GM19463 (cell line): ENCODE measurements at regions not wholly inside any gene's neighbourhood (a gene's known extent, or its start where the extent isn't known, plus 50 kb on each side); places are given as distances from the start of the nearest gene placed in this dataset.
"Not testable (repeated sequence)": the region's sequence is repeated elsewhere in the genome, so short reads cannot be mapped to it uniquely, and the experiment has no call there.

Experiments used
- ATAC-seq: cut with Tn5 transposase; IDR thresholded peaks from one replicate; pipeline ENCODE4 v1.9.1; 2021; ENCODE audit warnings: mild to moderate bottlenecking, moderate library complexity; ENCODE audit not compliant: unreplicated experiment

DNA sequence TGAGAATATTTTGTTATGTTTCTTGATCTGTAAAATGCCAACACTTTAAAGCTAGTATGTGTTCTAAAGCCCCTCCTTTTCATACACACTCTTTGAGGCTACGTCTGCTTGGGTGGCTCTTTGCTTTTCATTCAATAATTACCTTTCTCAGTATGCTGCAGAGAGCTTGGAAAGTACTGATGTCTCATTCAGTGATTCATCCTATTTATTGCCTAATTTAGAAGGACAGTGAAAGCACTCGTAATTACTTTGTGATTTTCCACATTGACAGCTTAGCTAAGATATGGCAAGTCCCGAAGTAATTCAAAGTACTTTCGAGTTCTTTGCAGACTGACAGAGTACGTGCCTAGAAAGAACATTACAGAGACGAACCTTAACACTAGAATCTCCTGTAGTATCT lies 57.2 kb downstream of the BMP15 start:
- ATAC-seq, result no peak

DNA sequence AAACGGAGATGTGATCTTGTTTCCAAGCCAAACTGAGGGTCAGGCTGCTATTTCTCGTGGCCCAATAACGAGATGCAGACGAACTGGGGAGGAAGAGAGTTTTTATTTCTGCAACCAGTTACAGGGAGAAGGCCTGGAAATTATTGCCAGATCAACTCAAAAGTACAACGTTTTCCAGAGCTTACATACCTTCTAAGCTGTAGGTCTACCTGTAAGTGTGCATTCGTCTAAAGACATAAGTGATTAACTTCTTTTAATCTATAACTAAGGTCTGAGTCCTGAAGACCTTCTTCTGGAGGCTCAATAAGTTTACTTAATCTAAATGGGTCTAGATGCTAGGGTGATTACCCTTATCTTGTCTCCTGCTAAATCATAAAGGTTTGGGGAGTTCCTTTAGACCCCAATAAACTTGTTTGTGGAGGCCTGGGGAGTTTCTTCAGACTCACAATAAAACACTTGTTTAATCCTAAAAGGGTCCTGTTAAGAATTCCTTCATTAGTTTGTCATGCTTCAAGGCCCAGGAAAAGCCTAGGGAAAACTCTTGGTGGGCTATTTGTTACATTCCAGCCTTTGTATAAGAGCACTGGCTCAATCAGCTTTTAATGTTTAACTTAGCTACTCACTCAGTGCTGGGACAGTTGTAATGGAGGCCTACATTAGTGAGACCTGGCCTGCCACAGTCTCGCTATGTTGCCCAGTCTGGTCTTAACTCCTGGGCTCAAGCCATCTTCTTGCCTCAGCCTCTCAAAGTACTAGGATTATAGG lies 58.5 kb downstream of the BMP15 start:
- not testable (repeated sequence) for ATAC-seq

DNA sequence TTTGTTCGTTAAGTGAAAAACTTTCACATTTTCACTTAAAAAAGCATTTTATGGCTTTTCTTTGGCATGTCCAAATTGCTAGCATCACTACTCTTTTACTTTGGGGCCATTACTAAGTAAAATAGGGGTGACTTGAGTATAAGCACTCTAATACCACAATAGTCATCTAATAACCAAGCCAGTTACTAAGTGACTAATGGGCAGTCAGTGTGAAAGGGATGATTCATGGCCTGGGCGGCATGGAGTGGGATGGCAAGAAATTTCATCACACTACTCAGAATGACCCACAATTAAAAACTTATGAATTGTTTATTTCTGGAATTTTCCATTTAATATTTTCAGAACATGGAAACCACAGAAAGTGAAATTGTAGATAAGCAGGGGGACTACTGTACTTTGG lies 60.9 kb downstream of the BMP15 start:
- ATAC-seq, result no peak

DNA sequence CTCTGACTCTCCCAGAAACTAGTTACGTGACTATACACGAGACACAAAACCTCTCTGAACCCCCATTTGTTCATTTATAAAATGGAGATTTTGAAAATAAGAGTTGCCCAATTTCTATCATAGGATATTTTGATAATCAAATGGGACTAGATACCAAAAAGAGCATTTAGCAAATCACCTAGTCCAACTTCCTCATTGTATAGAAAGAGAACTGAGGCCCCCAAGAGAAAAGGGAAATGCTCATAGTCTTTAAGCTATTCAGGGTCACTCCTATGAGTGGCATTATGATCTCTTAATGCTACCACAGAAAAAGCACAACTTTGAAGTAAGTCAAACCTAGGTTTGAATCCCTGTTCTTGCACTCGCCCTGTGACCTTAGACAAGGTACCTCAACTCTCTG lies 62.7 kb downstream of the BMP15 start:
- ATAC-seq, result no peak

DNA sequence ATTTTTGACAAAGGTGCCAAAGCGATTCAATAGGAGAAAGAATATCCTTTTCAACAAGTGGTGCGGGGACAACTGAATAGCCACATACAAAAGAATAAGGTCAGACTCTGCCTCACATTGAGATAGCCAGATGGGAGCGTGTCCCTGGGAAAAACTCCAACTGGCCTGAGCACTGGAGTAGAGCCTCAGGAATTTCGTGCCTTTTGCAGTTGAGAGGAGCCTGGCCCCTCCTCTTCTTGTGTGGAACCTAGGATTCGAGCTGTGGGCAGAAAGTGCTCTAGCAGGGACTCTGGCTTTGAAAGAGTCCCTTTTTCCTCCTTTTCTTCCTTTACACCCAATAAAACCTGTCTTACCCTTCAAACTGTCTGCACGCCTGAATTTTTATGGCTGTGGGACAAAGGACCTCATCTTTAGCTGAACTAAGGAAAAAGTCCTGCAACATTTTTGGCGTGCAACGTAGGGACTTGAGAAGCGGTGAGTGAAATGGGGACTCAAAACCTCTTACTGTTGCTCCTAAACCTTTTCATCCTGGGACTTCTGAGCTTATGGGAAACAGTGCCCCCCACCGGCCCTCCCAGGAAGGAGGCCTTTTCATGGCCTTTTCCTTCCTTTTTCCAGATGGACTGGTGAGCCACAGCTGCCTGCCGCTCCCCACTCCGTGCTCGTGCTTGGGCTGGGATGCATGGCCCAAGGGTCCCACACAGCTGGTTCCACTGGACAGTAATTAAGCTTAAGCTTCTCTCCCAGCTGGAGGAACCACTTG lies 68.6 kb downstream of the BMP15 start:
- ATAC-seq, result no peak

DNA sequence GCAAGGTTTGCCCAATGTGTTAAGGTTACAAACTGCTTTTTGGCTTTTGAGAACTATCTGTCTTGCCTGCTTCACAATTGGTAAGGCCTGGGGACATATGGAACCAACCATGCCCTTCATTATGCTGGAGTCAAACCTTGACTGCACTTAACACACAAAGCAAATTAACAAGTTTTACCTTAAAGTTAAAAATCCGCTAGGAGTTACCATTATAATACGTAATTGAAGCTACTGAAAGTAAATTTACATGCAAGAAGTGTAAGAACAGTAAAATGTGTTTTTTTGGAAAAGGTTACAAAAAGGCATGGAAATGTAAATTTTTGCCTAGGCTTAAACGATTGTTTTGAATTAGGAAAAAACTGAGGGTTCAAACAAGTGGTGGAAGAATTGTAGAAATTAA lies 69.7 kb downstream of the BMP15 start:
- ATAC-seq, result no peak

DNA sequence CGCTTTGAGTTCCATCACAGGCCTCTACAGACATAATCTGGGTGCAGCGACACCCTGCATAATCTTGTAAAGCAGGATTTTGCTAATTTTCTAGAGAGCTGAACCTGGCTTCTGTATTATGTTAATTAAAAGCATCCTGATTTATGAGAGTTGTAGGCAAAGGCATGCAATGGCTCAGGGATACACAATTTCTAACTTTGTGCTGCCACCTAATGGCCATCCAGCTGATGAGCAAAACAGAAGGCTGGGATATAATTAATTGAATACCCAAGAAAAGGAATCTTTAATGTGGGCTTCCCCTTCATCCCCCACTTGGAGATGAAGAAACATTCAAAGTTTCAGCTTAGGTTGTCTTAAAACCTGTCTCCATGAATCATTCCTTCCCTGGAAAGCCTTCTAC lies 78.1 kb downstream of the BMP15 start:
- ATAC-seq, result peak; percentile 63

DNA sequence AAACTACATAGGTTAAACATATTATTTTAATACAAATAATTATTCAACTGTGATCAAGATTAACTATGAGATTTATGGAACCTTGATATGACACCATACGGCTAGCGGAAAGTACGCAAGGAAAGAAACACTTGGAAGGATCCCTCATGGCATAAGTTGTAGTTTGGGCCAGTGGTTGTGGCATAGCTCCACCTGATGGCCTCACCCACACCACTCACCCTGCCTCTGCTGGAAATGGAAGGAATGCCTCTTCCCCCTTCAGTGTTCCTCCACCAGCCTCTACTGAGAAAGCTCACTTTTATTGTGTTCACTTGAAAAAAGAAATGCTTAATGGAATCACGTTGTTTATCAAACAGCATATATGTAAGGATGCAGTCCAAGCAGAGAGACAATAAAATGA lies 86.4 kb downstream of the BMP15 start:
- no peak for ATAC-seq

DNA sequence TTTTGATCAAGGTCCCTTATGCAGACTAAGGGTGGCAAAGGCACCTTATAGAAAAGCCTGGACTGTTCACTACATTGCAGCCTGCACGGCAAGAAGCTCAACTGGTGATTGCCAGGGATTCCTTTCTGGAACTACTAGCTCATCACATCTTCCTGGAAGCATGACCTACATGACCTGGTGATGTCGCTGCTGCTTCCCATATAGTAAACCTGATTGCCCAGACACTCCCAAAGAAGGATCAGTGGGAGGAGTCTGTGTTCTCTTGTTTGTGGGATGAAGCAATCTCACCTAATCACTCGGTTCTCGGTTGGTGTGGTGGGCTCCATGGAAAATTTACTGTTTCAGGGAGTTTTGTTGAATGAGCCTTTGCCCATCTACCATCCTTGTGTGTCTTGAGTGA lies 89.8 kb downstream of the BMP15 start:
- ATAC-seq, result not testable (repeated sequence)

DNA sequence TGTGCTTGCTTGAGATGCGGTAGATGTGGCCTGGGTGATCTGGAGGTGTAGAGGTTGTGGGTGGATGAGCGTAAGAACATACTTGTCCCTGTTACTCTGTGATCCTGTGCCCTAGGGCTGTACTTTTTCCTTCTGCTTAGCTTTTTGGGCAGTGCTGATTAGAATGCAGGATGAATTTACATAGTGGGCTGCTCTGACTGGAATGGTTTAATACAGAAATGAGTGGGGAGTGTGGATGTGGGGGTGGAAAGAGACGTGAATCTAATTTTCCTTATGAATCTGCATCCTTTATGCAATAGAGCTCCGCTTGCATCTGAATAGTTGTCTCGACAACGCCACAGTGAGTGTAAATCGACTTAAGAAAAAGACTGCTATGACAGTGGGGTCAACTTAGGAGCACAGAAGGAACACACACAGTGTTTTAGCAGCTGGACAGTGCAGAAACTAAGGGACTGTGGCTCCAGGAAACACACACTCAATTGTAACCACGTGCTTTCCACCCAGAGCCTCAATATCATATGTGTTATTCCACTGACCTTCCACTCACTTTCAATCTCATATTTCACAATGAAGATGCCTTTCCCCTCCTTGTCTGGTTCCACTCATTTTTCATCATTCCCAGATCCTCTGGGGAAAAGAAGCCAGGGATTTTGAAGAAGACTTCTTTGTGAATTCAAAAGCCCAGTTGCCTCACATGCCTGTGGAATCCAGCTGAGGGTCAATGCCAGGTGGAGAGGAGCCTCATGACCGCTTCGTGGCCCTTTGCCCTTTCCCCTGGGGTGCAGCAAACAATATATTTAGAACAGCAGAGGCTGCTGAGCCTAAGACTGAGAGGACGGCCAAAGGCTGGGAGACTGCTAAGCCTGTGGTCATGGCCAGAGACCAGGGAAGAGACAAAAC lies 91.4 kb downstream of the BMP15 start:
- not testable (repeated sequence) for ATAC-seq

DNA sequence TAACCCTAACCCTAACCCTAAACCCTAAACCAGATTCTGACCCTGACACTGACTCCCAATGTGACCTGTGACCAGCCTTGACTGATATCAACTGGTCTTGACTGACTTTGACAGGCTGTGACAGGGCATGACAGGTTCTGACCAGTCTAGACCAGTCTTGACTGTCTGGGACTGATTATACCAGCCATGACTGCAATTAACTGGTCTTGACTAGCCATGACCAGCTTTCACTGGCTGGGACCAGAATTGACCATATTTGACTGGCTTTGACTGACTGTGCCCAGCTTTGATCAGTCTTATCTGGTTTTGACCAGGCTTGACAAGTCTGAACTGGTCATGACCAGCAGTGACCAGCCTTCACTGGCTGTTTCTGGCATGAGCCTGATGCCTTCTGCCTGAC lies 95.5 kb downstream of the BMP15 start:
- ATAC-seq, result no peak

DNA sequence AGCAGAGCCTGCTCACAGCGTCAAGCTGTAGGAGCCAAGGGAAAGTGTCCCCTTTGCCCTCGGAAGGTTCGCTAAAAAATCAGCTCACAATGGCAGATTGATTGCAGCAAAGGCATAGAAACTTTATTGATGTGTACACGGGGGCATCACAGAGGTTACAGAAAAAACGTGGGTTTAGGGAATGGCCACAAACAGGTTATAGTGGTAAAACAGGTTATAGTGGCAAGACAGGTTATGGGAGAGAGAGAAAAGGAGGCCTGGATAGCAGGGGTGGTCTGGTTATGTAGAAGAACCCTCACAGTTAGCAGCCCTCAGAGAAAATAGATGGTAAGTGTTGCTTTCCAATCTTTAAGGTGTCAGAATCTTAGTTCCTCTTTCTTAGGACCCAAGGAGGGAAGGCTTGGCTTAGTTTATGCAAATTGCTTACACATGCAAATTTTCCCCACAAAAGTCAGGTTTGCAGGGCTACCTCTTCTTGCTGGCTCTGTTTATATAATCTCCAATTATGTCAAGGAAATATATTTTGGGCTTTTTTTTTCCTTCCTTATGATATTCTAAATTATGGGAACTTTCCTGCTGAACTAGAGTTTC lies 113.7 kb downstream of the BMP15 start:
- ATAC-seq, result peak; percentile 70

DNA sequence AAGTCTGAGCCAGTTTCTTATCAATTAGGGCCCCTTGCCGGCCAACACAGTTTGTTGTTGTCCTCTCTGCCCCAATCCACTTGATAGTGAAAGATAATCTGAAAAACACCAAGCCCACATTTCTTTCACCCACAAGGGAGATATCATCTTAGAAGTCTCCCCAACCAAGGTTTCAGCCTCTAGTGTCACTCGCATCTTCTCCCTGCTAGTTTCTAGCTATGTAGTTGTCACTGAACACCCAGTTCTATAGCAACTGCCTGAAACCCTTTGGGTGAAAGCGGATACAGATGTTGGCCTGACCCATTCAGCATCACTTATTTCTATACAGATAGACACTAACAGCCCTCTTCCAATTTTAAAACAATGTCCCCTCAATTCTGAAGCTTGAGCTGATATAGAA lies 116.3 kb downstream of the BMP15 start:
- no peak for ATAC-seq

DNA sequence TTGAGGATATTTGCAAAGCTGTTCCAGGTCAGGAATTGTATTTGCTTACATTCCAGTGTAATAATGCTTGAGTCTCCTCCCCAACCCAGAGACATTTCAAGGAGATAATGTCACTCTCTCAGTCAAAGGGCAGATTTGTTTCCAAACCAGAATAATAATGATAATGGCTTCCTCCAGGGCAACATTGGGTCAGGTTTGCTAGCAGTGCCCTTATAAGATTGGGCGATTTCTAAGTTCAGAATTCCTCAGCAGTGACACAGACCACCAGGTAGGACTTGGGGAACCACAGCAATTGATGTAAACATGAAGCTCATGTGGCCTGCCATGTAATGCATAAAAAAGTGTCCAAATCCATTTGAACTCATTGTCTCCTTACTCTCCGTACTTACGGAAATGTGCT lies 125.2 kb downstream of the BMP15 start:
- ATAC-seq, result no peak

DNA sequence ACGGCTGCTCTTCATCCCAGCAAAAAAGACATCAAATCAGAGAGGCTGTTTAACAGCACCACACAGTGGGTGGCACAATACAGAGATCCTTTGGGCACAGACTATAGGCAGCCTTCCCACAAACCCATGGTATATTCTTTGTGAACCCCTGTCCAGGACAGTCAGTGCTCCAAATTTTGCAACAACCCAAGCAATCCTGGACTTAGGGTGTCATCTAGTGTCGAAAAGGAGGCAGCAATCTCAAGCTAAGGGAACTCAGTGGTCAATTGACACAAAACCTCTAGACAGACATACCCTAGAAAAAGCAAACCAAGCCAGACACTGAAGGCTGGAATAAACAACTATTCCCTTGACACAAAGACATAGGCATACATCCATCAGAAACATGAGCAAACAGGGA lies 137.4 kb downstream of the BMP15 start:
- no peak for ATAC-seq

DNA sequence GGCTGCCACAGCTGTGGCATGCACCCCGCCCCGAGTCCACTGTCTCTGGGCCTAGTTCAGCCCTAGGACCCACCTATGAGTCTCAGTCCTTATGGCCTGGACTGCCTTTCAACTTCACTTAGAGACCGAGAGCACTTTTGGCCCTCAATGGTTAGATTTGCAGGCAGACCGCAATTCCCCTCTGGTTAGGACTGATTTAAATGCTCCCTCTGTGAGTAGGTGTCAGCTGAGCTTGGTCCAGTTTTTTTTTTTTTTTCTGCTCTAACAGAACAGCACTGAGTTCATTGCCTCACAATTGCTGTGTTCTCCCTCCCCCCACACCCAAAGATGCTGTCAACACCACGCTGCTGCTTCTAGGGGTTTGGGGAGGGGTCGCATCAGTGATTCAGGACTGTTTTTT lies 143.2 kb downstream of the BMP15 start:
- ATAC-seq, result no peak

DNA sequence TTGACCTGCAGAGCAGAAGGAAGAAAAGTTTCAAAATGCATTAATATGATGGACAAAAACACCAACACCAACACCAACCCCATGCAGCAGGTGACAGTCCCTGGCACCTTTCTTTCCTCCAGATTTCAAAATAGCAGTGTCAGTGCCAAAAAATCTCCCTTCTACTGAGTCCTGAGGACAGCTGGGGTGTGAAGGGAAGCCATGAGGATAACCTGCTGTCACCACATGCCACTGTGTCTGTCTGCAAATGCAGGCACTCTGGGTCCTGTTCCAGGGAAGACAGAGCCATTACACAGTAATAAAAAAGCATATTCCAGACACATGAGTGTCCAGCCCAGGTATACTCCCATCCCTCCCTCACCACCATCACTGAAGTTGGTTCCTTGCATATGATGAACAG lies 187.5 kb downstream of the BMP15 start:
- no peak for ATAC-seq

DNA sequence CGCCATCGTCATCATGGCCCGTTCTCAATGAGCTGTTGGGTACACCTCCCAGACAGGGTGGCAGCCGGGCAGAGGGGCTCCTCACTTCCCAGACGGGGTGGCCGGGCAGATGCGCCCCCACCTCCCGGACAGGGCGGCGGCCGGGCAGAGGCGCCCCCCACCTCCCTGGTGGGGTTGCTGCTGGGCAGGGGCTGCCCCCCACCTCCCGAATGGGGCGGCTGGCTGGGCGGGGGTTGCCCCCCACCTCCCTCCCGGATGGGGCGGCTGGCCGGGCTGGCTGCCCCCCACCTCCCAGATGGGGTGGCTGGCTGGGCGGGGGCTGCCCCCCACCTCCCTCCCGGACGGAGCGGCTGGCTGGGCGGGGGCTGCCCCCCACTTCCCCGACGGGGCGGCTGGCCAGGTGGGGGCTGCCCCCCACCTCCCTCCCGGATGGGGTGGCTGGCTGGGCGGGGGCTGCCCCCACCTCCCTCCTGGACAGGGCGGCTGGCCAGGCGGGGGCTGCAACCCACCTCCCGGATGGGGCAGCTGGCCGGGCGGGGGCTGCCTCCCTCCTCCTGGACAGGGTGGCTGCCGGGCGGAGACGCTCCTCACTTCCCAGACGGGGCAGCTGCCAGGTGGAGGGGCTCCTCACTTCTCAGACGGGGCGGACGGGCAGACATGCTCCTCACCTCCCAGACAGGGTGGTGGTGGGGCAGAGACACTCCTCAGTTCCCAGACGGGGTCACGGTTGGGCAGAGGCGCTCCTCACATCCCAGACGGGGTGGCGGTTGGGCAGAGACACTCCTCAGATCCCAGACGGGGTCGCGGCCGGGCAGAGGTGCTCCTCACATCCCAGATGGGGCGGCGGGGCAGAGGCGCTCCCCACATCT lies 208.8 kb downstream of the BMP15 start:
- ATAC-seq, result not testable (repeated sequence)

DNA sequence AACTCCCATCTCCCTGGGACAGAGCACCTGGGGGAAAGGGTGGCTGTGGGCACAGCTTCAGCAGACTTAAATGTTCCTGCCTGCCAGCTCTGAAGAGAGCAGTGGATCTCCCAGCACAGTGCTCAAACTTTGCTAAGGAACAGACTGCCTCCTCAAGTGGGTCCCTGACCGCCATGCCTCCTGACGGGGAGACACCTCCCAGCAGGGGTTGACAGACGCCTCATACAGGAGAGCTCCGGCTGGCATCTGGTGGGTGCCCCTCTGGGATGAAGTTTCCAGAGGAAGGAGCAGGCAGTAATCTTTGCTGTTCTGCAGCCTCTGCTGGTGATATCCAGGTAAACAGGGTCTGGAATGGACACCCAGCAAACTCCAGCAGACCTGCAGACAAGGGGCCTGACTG lies 206.9 kb upstream of the NUDT10 start:
- ATAC-seq, result not testable (repeated sequence)

DNA sequence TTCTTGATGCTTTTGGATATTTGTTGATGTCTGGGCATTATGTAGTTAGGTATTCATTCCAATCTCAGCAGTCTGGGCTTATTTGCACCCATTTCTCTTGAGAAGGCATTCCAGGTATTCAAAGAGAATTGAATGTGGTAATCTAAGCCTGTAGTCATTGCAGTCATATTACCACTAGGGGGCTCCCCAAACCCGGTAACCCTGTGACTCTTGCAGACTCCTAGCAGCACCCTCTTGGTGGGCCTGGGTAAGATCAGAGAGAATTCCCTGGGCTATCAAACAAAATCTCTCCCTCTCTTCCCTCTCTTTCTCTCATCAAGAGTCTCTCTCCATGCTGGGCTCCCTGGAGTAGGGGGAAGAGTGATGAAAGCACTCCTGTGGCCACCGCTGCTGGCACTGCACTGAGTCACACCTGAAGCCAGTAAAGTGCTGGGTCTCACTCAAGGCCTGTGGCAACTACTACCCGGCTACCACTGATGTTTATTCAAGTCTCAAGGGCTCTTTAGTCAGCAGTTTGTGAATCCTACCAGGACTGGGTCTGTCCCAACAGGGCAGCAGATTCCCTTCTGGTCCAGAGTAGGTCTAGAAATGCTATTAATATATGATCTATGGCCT lies 187.7 kb upstream of the NUDT10 start:
- peak; percentile 89 for ATAC-seq
